CD4-positive, alpha-beta T cell treated with Interferon gamma for 1 hour (primary cell): ENCODE measurements at regions not wholly inside any gene's neighbourhood (a gene's known extent, or its start where the extent isn't known, plus 50 kb on each side); places are given as distances from the start of the nearest gene placed in this dataset.

Experiments used
- DNase-seq: peaks from one replicate; pipeline ENCODE4 v3.0.0-alpha.2; 2020

DNA sequence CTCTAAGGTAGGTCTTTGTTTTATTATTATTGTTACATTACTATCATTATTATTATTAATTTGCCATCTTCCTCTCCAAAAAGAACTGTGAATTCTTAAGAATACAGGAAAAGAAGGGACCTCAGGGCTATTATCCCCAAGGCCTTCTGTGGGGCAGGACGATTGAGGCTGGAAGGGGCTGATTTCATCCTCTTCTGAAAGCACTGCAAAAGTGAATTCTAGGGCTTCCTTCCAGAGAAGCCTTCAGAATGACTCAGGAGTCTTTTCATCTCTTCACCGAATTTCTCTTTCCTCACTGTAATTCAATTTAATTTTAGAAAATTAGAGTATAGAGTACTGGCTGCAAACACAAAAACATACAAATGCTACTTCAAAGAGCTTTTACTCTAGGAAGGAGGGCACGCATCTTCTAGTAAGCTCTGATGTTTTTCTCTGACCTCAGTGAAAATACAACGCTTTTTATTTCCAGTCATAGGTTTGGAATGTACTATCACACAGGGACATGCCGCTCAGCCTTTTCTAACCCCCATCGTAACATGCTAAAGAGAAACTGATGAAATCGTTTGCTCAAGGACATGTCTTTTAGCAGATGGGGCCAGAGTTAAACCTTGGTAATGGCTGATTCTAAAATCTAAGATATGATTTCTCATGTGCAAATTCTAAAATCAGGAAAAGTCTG is 280.2 kb upstream of the PITRM1 start:
- DNase-seq = no peak

DNA sequence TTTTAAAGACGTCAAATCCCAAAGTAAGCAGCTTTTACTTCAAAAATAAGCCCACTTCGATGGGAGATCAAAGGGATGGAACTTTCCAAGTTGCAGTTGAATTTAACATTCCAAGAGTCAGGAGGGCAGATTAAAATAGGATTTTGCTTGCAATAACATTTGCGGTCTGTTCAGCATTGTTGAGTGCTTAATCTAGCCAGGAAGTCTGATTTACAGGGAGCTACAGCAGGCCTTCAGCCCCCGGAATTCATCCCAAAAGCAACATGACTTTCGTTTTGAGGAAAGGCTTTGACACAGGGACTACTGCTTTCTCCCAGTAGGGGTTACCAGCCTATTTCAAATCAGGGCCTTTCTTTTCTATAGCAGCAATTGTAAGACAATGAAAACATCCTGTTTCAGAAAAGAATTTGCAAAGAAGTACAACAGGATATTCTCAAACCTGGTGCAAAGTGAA is 279.6 kb upstream of the PITRM1 start:
- DNase-seq = no peak

DNA sequence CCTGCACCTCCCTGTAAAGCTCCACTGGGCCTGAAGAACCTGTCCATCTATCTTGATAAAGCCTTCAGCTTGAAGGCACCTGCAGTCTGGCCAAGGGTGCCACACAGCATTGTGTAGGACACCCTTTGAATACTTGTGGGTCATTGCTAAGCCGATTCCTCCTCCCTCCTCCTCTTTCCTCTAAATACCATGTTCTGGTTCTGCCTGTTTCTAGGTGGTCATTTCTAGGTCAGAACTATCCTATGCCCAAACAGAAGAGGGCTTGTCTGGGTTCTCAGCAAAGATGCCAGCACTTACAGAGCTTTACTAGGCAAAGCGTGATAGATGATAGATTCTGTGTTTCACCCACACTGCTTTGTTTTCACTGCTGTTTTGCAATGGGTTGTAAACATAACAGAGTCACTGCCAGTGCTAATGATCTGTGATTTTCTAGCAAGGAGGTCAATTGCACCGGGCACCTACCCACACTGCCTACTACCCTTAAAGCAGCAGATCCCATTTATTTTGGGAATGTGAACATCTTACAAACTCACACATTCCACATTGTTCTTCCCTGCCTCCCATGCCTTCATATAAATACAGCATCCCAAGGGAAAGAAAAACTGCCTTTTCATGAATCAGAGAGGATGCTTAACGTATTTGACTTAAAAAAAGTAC is 279.1 kb upstream of the PITRM1 start:
- no peak for DNase-seq

- DNase-seq = no peak
These were observed 273.6 kb upstream of the PITRM1 start for GRCh38 chr10:3446221-3446620.

- DNase-seq = no peak
These were observed 273.1 kb upstream of the PITRM1 start for GRCh38 chr10:3445648-3446047.

DNA sequence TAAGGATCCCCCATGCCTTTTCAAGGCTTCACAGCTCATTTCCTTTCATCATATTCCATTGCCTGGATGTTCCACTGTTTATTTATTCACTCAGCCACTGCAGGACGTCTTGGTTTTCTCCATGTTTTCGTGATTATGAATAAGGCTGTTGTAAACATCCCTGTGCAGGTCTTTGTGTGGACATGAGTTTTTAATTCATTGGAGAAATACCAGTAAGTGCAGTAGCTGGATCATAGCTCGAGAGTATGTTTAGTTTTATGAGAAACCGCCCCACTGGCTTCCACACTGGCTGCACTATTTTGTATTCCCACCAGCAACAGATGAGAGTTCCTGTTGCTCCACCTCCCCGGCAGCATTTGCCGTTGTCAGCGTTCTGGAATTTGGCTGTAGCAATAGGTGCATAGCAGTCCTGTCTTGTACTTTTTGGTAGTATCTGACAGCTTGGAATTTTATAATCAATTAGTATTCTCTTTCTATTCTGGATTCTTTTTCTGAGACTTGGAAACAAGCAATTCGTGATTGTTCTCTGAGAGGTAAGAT is 269.9 kb upstream of the PITRM1 start:
- no peak for DNase-seq

DNA sequence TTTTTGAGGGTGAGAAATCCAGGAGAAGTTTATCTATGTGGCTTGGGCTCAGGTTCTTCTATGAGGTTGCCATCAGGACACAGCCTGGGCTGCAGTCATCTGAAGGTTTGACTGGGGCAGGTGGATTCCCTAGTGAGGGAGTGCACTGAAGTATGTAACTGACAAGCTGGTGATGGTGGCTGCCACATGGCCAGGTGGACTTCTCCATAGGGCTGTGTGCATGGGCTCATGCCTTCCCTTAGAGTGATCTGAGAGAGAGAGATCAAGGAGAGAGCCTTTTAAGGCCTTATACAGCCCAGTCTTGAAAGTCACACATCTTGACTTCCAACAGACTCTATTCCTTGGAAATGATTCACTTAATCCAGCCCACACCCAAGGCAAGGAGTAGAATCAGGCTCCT is 266.6 kb upstream of the PITRM1 start:
- no peak for DNase-seq

DNA sequence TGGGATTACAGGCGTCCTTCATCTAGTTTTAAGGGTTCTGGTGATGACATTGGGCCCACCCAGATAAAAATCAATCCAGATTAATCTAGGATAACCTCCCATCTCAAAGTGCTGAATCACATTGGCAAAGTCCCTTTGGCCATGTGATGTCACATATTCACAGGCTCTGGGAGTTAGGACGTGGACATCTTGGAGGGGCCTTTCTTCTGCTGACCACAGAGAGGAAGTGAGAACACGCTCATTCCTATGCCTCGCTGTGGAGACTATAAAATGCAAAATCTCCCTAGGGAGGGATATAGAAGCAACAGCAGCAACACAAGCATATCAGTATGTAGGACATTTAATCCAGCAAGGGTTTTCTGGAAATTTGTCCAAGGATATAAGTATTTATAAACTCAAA is 266.0 kb upstream of the PITRM1 start:
- DNase-seq = no peak

DNA sequence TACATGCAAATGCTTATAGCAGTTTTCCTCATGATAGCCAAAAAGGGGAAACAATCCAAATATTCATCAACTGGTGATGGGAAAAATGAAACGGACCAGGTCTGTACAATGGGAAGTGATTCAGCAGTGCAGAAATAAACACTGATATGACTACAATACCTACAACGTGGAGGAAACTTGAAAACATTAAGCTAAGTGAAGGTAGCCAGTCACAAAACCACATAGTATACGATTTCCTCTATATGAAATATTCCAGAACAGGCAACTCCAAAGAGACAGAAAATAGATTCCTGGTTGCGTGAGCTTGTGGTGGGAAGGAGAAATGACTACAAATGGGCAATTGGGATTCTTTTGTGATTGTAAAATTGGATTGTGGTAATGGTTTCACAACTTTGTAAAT is 263.1 kb upstream of the PITRM1 start:
- no peak for DNase-seq

- DNase-seq = no peak
These were observed 261.4 kb upstream of the PITRM1 start for GRCh38 chr10:3433988-3434387.

DNA sequence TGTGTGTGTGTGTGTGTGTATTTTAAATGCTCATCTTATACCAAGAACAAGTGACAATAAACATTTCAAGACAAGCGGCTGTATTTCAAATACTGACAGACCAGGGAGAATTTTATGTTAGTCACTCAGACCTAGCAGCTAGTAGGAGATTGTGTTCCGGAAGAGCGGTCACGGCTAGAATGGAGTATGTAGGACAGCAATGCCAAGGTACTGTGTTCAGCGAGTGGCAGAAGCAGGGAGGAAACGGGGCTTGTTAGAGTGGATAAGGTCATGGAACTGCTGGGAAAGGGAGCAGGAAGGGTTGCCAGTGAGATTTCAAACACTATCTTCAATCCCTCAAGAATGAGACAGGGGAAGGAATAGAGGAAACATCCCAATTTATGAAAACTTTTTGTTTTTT is 260.5 kb upstream of the PITRM1 start:
- no peak for DNase-seq

DNA sequence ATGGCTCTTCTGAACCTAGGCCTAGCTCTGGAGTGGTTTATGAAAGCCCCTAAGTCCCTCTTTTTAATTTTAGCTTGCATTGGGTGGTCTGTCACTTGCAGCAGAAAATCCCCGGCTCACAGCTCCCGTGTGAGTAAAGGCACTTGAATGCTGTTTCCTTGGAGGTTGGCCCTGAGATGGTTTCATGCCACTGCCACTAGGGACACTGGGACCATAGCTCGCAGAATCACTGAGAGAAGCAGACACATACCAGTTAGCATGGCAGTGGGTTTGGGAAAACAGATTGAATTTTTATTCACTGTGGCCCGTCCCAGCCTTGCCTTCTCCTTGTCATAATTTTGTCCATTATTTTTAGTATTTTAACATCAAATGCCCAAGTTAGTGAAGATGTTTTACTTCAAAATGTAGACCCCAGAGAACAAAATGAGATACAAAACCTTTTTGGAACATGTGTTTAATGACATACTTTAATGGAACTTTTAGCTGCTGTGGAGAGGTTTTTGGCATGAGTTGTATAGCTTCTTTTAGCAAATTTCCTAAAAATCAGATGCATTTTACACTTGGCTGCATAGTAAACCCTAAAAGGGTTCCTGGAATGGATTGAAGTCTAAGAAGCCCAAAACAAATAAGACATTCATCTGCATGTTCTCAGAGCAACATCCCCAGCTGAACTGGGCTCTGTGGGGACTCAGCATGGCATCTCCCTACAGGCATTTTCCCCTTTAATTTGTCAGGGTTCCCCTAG is 259.7 kb upstream of the PITRM1 start:
- DNase-seq = no peak

GRCh38 chr10:3430501-3430900 is 257.9 kb upstream of the PITRM1 start:
- DNase-seq = no peak

GRCh38 chr10:3429676-3430075 is 257.1 kb upstream of the PITRM1 start:
- no peak for DNase-seq

GRCh38 chr10:3428826-3429225 is 256.2 kb upstream of the PITRM1 start:
- no peak for DNase-seq

GRCh38 chr10:3427950-3428354 is 255.4 kb upstream of the PITRM1 start:
- DNase-seq = no peak

DNA sequence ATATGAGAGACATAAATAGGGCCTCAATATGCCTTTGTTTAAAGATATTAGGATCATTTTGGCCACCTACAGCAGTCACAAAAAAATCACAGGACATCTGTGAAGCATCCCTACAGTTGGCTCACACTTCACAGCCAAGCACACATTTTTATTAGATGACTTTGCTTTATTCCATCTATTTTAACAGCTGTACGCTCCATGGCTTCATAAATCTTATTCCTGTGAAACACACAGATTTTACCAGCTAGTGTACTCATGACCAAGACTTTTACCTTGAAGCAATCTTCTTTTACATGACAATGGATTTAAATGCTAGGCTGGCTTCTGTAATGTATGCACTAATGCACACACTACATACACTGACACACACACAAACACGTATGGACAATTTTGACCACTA is 254.8 kb upstream of the PITRM1 start:
- no peak for DNase-seq

DNA sequence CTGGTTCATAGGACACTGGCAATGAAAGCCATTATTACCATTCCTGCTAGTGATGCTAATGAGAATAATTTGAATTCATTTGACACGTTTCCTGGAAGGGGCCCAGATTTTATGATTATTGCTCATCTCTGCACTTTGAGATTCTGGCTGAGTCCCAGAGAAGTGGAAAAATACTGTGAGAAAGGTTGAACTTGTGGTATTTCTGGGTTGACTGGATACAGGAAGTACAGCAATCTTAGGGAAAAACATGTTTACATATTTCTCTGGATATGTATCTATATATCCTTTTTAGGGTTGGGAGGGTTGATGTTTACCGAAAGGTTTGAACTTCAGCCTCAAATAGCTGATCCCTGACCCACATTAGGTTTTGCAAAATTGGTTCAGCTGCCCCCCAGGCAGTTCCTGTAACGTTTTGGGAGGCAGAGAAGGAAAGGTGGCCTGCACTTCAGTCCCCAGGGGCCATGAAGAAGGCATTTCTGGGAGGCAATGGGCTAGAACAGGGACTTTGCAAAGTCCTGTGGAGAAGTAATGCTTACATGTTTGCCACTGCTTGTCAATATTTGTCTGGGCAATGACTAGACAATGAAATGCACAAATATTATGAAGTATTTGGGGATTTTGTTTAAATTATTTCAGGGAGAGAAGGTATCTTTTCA is 253.7 kb upstream of the PITRM1 start:
- DNase-seq = no peak

GRCh38 chr10:3425716-3426115 is 253.1 kb upstream of the PITRM1 start:
- no peak for DNase-seq

GRCh38 chr10:3425261-3425660 is 252.7 kb upstream of the PITRM1 start:
- DNase-seq = no peak

GRCh38 chr10:3424111-3424851 is 251.7 kb upstream of the PITRM1 start:
- peak; percentile 12 for DNase-seq

- DNase-seq = no peak
These were observed 250.8 kb upstream of the PITRM1 start for GRCh38 chr10:3423384-3423783.

DNA sequence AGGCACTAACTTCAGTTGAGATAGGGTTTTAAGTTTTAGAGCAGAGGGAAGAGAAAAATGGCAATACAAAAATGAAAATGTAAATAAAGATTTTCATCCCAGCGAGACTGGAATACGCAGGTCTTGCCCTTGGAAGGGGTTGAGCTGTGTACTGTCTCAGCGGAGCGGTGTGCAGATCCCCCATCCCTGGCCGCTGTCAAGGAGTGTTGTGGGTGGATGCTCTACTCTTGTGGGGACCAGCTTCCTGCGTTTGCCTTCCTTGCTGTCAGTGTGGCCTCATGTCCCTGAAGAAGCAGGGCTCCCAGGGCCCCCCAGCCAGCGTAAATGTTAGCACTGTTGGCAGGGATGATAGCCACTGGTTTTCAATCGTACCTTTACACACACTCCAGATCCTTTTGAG is 249.7 kb upstream of the PITRM1 start:
- DNase-seq = no peak
